Mesothelial cell of epicardium (in vitro differentiated cells): ENCODE measurements at regions not wholly inside any gene's neighbourhood (a gene's known extent, or its start where the extent isn't known, plus 50 kb on each side); places are given as distances from the start of the nearest gene placed in this dataset.

ENCODE experiments used
- DNase-seq, 2 experiments: peaks; one replicate each; pipeline ENCODE4 v3.0.0; 2021; ENCODE audit warnings: low spot score in 2 of 2; ENCODE audit not compliant: unreplicated experiment in 2 of 2
- H3K27ac Mint-ChIP-seq: 2 replicates; pipeline ENCODE4 v1.8.0; 2021; ENCODE audit warnings: mixed read lengths
- H3K27me3 Mint-ChIP-seq: 2 replicates; pipeline ENCODE4 v1.8.0; 2021; ENCODE audit warnings: low read depth, mixed read lengths
- H3K36me3 Mint-ChIP-seq: 2 replicates; pipeline ENCODE4 v1.8.0; 2021; ENCODE audit warnings: mixed read lengths
- H3K4me1 Mint-ChIP-seq: 2 replicates; pipeline ENCODE4 v1.8.0; 2021; ENCODE audit warnings: mixed read lengths
- H3K4me3 Mint-ChIP-seq: 2 replicates; pipeline ENCODE4 v1.8.0; 2021; ENCODE audit warnings: mild to moderate bottlenecking, moderate library complexity, mixed read lengths
- H3K9me3 Mint-ChIP-seq: 2 replicates; pipeline ENCODE4 v1.8.0; 2021; ENCODE audit warnings: mixed read lengths
- TF ChIP-seq, protein P1 (sequence below): fragments of 200-600 bp; sonication (generic); IDR thresholded peaks from one replicate; pipeline ENCODE4 v1.5.0; 2021; ENCODE audit warnings: antibody characterized with exemption; ENCODE audit not compliant: unreplicated experiment

DNA sequence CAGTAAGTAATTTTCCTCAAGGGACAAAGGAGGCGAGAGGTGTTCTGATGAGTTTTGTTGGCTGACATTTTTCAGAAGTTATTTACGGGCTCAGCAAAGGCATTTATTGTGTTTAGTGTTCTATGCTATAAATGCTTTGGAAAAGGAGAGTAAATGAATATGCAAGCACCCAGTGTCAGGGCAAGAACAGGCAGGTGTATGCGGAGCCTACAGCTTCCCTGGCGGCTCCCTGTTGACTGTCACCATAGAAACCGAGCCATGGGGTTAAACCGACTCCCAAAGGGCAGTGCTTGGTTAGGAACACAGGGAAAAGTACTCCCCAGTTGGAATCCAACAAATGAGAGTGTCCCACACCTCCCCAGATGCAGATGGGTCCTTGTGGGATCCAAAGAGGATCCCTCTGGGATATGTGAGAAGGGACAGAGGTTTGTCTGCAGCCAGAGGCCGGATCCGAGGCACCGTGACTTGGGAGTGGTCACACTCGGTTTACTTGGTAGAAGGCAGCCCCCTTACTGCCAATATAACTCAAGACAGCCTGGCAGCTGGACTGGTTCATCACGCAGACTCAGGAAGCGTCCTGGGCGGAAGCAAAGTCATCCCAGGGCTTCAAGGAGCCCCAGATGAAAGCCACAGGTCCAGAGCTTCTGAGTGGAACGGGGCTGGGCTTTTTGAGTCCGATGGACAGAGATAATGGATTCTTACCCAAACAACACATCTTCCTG is 329.7 kb downstream of the CTTN start:
- Mint-ChIP-seq H3K9me3 (peaks cover 6% of the 10 kb centered on the region), H3K27ac (no peak overlapping the region), H3K27me3 (peaks cover 15% of the 10 kb centered on the region)

DNA sequence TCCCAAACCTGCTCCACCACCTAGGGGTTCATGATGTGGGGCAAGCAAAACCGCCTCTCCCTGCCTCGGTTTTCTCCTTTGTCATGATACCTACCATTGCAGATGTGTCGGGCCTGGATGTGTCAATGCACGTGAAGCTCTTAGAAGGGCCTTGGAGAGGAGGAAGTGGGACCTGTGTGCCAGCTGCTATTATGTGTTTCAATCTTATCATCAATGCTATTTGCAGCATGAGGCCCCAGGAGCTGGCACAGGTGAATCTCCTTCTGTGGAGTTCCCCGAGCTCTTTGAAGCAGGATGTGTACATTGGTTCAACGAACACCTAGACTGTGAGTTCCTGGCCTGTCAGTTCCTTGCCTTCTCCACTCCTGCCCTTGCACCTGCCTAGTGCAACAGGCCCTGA is 331.6 kb downstream of the CTTN start:
- Mint-ChIP-seq H3K27me3 (peaks cover 9% of the 10 kb centered on the region), H3K4me1 (no peaks in the 10 kb centered on the region), H3K4me3 (no peak overlapping the region), H3K36me3 (no peaks in the 10 kb centered on the region), H3K27ac (no peak overlapping the region), H3K9me3 (no peaks in the 10 kb centered on the region)
- TF ChIP-seq, protein P1, sequence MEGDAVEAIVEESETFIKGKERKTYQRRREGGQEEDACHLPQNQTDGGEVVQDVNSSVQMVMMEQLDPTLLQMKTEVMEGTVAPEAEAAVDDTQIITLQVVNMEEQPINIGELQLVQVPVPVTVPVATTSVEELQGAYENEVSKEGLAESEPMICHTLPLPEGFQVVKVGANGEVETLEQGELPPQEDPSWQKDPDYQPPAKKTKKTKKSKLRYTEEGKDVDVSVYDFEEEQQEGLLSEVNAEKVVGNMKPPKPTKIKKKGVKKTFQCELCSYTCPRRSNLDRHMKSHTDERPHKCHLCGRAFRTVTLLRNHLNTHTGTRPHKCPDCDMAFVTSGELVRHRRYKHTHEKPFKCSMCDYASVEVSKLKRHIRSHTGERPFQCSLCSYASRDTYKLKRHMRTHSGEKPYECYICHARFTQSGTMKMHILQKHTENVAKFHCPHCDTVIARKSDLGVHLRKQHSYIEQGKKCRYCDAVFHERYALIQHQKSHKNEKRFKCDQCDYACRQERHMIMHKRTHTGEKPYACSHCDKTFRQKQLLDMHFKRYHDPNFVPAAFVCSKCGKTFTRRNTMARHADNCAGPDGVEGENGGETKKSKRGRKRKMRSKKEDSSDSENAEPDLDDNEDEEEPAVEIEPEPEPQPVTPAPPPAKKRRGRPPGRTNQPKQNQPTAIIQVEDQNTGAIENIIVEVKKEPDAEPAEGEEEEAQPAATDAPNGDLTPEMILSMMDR = no peak
- DNase-seq = no peak

More for the DNA sequence above, 329.7 kb downstream of the CTTN start:
- no peak for DNase-seq
- Mint-ChIP-seq H3K4me1 (no peaks in the 10 kb centered on the region), H3K4me3 (no peak overlapping the region), H3K36me3 (no peaks in the 10 kb centered on the region)
- TF ChIP-seq, protein P1 = no peak

DNA sequence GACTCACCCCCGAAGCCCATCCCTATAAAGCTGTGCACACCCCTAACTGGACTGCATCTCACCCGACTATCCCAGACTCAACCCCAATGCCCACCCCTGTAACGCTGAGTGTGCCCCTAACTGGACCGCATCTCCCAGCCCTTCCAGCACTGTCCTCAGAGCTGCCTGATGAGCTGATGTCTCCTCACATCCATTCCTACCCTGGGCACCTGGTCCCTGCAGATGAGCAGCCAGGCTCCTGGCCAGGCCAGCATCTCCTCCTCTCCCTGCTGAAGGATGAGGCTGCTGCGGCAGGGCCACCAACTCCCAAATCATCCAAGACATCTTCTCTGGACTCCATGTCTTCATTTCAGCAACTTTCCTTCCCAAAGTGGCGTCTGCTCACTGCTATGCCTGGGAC is 332.1 kb downstream of the CTTN start:
- no peak for DNase-seq
- no peak overlapping the region for H3K27ac Mint-ChIP-seq
- TF ChIP-seq, protein P1 = no peak
- peaks cover 7% of the 10 kb centered on the region for H3K27me3 Mint-ChIP-seq
- H3K4me3 Mint-ChIP-seq = no peak overlapping the region
- H3K36me3 Mint-ChIP-seq = no peaks in the 10 kb centered on the region
- no peaks in the 10 kb centered on the region for H3K9me3 Mint-ChIP-seq
- H3K4me1 Mint-ChIP-seq = no peaks in the 10 kb centered on the region

DNA sequence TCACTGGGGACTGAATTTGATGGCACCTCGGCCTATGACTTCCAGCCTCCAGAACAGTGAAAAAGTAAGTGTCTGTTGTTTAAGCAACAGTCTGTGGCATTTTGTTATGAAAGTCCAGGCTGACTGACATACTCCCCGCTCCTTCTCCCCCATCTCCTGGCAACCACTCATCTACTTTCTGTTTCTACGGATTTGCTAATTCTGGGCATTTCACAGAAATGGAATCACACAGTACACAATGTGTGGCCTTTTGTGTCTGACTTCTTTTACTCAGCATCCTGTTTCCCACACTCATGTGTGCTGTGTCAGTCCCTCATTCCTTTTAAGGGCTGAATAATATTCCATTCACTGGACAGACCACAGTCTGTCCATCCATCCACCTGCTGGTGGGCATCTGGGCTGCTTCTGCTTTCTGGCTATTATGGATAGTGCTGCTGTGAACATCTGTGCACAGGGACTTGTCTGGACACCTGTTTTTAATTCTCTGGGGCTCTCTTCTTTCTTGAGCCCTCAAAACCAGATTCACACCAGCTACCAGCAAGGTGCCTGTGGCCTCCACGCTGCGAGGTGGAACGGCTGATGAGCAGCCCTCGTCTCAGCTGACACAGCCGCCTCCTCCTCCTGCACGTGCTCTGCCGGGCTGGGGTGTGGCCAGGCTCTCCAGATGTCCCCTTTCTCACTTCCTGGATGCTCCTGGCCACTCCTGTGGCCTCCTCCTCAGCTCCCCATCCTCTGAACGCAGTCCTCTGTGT is 333.1 kb downstream of the CTTN start:
- H3K27ac Mint-ChIP-seq = no peak overlapping the region

DNA sequence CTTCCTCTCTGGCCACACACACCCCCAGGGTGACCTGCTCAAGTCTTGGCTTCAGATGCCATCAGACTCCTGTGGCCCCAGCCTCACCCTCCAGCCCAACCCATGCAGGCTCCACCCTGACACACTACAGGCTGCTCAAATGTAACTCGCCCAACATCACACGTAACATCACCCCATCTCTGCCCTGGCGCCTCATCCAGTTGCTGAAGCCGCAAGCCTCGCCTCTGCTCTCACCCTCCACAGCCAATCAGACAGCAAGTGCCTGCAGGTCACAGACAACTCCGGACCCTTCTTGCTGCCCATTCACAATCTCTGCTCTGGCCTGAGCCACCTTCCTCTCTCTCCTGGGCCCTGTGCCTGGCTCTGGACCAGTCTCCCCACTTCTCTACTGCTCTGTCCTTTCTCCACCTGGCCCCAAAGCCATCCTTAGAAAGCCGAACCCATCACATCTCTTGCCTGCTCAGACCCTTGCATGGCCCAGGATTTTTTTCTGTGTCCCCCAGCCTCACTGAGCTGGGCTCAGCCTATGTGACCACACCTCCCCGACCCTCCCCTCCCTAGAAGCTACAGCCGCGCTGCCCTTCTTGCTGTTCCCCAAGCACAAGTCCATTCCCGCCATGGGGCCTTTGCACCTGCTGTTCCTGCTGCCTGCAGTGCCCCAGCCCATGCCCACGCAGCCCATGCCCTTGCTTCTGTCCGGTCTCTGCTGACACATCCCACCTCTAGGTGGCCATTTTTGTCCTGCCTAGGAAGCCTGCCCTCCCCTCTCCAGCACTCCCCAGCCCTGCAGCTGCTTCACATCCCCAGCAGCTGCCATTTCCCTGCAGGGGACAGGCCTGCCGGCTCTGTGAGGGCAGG is 333.9 kb downstream of the CTTN start:
- Mint-ChIP-seq H3K4me3 (no peak overlapping the region), H3K27me3 (peaks cover 3% of the 10 kb centered on the region), H3K9me3 (no peaks in the 10 kb centered on the region), H3K36me3 (no peaks in the 10 kb centered on the region), H3K4me1 (no peaks in the 10 kb centered on the region), H3K27ac (no peak overlapping the region)
- TF ChIP-seq, protein P1 = no peak
- no peak for DNase-seq

More for the DNA sequence above, 333.1 kb downstream of the CTTN start:
- no peak for DNase-seq
- peaks cover 3% of the 10 kb centered on the region for H3K27me3 Mint-ChIP-seq
- TF ChIP-seq, protein P1 = no peak
- no peaks in the 10 kb centered on the region for H3K36me3 Mint-ChIP-seq
- H3K4me1 Mint-ChIP-seq = no peaks in the 10 kb centered on the region
- no peaks in the 10 kb centered on the region for H3K9me3 Mint-ChIP-seq
- H3K4me3 Mint-ChIP-seq = no peak overlapping the region
